ENCODE measurements at regions not wholly inside any gene's neighbourhood (a gene's known extent, or its start where the extent isn't known, plus 50 kb on each side); places are given as distances from the start of the nearest gene placed in this dataset.

DNA sequence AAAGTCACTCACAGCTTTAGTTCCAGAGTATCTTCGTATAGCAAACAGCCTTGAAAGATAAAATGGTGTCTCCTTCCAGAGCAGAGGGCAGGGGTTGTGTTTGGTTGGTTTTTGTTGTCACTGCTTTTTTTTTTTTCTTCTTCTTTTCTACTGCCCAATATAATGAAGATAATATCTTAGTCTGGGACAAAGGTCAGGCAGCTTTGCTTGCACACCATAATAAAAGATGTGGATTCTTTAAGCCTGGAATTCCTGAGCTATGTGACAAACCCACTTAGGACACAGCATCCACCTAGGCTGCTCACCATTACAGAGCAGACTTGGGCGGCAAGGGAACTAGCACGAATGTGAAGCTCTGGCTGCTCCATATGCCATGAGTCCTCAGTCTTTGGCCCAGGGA lies 165.6 kb upstream of the MIR17HG start:
- TF ChIP-seq, protein P1, sequence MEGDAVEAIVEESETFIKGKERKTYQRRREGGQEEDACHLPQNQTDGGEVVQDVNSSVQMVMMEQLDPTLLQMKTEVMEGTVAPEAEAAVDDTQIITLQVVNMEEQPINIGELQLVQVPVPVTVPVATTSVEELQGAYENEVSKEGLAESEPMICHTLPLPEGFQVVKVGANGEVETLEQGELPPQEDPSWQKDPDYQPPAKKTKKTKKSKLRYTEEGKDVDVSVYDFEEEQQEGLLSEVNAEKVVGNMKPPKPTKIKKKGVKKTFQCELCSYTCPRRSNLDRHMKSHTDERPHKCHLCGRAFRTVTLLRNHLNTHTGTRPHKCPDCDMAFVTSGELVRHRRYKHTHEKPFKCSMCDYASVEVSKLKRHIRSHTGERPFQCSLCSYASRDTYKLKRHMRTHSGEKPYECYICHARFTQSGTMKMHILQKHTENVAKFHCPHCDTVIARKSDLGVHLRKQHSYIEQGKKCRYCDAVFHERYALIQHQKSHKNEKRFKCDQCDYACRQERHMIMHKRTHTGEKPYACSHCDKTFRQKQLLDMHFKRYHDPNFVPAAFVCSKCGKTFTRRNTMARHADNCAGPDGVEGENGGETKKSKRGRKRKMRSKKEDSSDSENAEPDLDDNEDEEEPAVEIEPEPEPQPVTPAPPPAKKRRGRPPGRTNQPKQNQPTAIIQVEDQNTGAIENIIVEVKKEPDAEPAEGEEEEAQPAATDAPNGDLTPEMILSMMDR (IDR thresholded peaks at IDR 0.05): no peak
- TF ChIP-seq POLR2AphosphoS5 (IDR thresholded peaks at IDR 0.05): no peak

Measured in sigmoid colon (tissue), 4 donors.